ENCODE measurements at regions not wholly inside any gene's neighbourhood (a gene's known extent, or its start where the extent isn't known, plus 50 kb on each side); places are given as distances from the start of the nearest gene placed in this dataset.

- no peak for DNase-seq
Observed at GRCh38 chr15:38696790-38697495, 132.3 kb upstream of the RASGRP1 start.

DNA sequence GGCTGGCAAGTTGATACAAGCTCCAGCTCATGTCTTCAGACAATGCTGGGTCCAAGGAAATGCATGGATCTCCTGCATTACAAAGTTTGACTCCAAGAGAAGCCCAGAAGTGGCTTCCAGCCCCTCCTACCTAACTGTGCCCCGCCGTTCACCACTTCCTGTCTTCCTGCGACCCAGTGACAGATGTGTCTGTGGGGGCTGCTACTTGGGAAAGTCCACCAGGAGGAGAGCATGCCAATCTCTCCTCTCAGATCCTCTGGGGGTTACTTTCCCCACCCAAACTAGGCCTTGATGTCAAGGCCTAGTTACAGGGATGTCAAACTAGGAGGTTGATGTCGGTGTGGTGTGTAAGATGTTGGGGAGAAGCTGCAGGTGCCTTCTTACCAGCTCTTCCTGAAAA, 133.6 kb upstream of the RASGRP1 start:
- DNase-seq = no peak

DNA sequence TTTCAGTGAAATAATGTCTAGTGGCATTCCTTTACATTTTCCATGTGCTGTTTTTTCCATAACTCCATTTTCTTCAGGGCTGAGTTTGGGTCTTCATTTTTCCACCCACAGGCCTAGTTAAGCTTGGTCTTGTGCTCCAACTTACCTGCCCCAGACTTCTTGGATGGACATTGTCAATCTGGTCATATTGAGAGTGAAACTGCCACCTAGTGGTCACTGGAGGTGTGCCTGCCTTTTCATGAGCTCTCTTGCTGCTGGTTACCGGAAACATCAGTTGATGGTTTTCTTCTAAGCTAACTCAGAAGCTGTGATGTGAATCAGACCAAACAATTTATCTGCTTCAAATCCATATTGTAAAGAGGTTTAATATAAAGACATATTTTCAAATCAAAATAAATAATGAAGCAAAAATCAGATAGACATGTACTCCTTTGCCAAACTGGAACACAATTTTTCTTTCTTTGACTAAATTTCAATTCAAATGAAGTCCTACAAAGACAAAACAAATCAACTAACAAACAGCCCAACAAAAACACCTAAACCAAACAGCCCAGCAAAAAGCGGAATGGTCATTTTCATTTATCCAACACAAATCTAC, 135.1 kb upstream of the RASGRP1 start:
- DNase-seq = peak in 1 of 2 experiments; percentile 7

GRCh38 chr15:38701149-38701548, 136.5 kb upstream of the RASGRP1 start:
- DNase-seq = no peak

GRCh38 chr15:38702178-38702912, 137.7 kb upstream of the RASGRP1 start:
- DNase-seq = no peak

GRCh38 chr15:38705436-38706219, 141.0 kb upstream of the RASGRP1 start:
- DNase-seq = no peak

GRCh38 chr15:38706956-38707355, 142.3 kb upstream of the RASGRP1 start:
- DNase-seq = no peak

- peak in 1 of 2 experiments; percentile 2 for DNase-seq
Observed at GRCh38 chr15:38707802-38708671, 143.4 kb upstream of the RASGRP1 start.

- no peak for DNase-seq
Observed at GRCh38 chr15:38708672-38709180, 144.1 kb upstream of the RASGRP1 start.

DNA sequence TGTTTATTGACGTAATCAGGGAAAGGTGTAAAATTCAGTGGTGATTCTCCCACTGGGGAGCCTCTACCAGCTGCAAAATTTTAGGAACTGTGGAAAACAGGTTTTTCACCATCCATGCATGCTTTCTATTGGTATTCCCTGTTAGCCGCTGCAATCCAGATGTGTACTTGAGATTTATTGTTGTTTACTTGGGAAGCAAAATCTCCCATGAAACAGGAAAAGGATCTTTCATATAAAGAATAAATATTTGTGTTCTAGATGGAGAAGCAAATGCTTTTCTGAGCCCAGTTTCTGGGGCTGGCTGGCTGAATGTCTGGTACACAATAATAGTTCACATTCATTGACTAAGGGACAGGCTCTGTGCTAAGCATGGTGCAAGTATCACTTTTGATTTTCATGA, 144.6 kb upstream of the RASGRP1 start:
- DNase-seq = no peak

DNA sequence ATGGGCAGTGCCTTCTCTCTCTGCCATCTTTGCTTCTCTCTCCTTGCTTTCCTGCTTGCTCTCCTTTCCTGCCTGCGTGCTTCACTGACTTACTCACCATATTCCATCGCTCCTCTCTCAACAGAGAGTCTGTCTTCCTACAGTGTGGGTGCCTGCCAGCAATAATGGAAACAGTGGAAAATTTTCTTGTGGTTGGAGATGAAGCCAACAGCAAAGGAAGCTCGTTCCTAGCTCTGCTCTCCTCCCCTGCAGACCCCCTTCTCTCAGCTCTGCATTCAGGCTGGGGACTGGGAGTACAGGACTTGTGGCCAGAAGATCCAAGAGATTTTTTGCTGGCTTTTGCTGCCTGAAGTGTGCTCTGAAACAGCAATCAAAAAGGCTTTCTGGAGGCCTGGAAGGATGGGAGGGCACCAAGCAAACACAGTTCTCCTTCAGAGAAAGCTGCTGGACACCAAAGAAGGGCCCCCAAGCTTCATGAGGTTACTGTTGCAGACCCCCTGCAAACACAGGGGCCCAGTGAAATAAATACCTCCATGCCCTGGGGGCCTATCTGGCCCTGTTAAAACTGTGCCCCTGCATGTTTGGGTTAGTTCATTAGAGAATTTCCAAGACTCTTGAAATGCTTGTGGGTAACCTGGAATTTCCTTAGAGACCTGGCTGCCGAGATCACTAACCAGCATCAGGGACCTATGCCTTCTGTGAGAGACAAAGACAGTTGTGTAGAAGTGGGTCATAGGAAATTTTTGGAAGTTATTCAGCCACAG, 149.9 kb upstream of the RASGRP1 start:
- no peak for DNase-seq

- DNase-seq = no peak
Observed at GRCh38 chr15:38720893-38721567, 156.4 kb upstream of the RASGRP1 start.

DNA sequence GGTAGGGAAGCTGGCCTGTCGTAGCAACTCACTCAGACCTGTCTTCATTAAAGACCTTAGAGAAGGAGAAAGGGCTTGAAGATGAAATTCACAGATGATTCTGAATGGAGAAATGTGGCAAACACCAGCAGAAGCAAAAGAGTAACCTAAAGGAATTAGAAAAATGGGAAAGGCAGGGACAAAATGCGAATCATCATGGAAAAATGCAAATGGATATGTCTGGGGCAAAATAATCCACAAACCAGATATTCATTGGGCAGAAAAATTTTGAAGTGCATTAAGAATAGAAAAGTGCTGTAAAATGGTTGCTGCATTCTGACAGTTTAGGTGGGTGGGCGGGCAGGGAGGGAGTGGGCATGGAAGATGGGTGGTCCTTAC, 156.9 kb upstream of the RASGRP1 start:
- DNase-seq = no peak

- DNase-seq = no peak
Observed at GRCh38 chr15:38722236-38722635, 157.6 kb upstream of the RASGRP1 start.

DNA sequence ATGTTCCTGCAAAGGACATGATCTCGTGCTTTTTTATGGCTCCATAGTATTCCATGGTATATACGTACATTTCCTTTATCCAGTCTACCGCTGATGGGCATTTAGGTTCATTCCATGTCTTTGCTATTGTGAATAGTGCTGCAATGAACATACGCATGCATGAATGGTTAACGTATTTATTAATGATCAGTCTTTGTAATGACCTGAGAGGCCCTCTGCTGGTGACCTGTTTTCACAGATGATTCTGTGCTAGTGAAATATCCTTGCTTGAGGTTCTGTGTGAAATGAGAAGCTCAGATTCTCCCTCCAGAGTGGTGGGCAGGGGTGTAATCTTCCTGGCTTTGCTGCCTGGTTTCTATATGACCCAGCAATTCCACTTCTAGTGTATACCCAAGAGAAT, 160.2 kb upstream of the RASGRP1 start:
- no peak for DNase-seq

GRCh38 chr15:38726187-38726586, 161.6 kb upstream of the RASGRP1 start:
- no peak for DNase-seq

DNA sequence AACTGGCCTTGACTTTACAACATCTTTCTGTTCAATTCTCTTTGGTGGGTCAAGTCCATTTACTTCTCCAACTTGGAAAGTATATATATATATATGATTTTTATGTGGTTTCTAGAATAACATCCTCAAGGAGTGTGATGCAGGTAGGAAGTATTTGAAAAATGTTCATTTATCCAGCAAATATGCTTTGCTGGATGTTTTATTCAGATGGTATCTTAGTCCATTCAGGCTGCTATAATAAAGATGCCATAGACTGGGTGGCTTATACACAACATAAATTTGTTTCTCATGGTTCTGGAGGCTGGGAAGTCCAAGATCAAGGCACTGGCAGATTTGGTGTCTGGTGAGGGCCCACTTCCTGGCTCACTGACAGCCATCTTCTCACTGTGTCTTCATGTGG, 168.7 kb upstream of the RASGRP1 start:
- DNase-seq = no peak

DNA sequence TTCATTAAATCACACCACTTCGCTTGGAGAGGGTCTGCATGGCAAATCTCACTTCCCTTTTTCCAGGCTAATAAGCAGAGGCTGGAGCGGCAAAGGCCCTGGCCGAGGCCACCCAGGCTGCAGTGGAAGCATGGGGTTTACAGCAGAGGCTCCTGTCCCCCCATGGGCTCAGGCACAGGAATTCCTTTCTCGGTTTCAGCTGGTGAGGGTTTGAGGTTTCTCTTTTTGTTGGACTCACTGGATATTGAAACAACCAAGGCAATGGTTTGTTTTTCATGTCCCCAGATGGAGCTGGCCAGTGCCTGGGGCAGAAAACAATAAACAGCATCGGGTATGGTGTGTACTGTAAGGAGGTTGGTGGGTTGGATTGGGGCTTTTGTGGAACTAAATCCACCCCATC, 175.6 kb upstream of the RASGRP1 start:
- no peak for DNase-seq

GRCh38 chr15:38743147-38743546, 178.5 kb upstream of the RASGRP1 start:
- no peak for DNase-seq

- DNase-seq = no peak
Observed at GRCh38 chr15:38745126-38745525, 180.5 kb upstream of the RASGRP1 start.

GRCh38 chr15:38745626-38746025, 181.0 kb upstream of the RASGRP1 start:
- no peak for DNase-seq
